Lung (tissue), 11 donors: ENCODE measurements at regions not wholly inside any gene's neighbourhood (a gene's known extent, or its start where the extent isn't known, plus 50 kb on each side); places are given as distances from the start of the nearest gene placed in this dataset.

ENCODE experiments used
- ATAC-seq: fragments of 200-7000 bp; cut with Tn5 transposase; one replicate; pipeline ENCODE4 v1.9.1; 2020; ENCODE audit warnings: moderate number of reproducible peaks; ENCODE audit not compliant: insufficient read depth, low FRiP score
- DNase-seq, 3 donors: peaks; one replicate each; pipeline ENCODE4 v3.0.0-alpha.2; 2013 to 2017
- H3K27ac ChIP-seq, 2 donors: one replicate each; pipeline ENCODE4 v1.5.1; 2013; ENCODE audit warnings: mild to moderate bottlenecking in 2 of 2, moderate library complexity in 2 of 2, control low read depth in 1 of 2, inconsistent platforms in 1 of 2, low read depth in 1 of 2, low read length in 1 of 2
- H3K27me3 ChIP-seq, 3 donors: one replicate each; pipeline ENCODE4 v1.5.1; 2013; ENCODE audit warnings: low read length in 2 of 3; ENCODE audit not compliant: control insufficient read depth in 3 of 3, insufficient read depth in 3 of 3
- H3K36me3 ChIP-seq, 4 donors: one replicate each; pipeline ENCODE4 v1.5.1; 2013; ENCODE audit warnings: low read length in 4 of 4, mild to moderate bottlenecking in 1 of 4, moderate library complexity in 1 of 4; ENCODE audit not compliant: control insufficient read depth in 4 of 4, insufficient read depth in 4 of 4
- H3K4me1 ChIP-seq, 5 donors: one replicate each; pipeline ENCODE4 v1.5.1; 2013; ENCODE audit warnings: low read length in 5 of 5, mild to moderate bottlenecking in 2 of 5, moderate library complexity in 1 of 5; ENCODE audit not compliant: control insufficient read depth in 5 of 5, insufficient read depth in 5 of 5
- H3K4me3 ChIP-seq: one replicate; pipeline ENCODE4 v1.5.1; 2013; ENCODE audit warnings: mild to moderate bottlenecking, control low read depth, moderate library complexity
- H3K9ac ChIP-seq, 2 donors: one replicate each; pipeline ENCODE4 v1.5.1; 2013; ENCODE audit warnings: low read length in 2 of 2, control low read depth in 1 of 2; ENCODE audit not compliant: insufficient read depth in 1 of 2
- H3K9me3 ChIP-seq, 4 donors: one replicate each; pipeline ENCODE4 v1.5.1; 2013; ENCODE audit warnings: low read length in 3 of 4, mild to moderate bottlenecking in 1 of 4, moderate library complexity in 1 of 4; ENCODE audit not compliant: control insufficient read depth in 4 of 4, insufficient read depth in 3 of 4
- WGBS, 2 donors: extraction: QIAGEN DNeasy Blood & Tissue Kit; methylation state at CpG; one replicate each; pipeline ENCODE4 v1.1.7; 2013; 5-methylcytosine and 5-hydroxymethylcytosine counted together
- TF ChIP-seq, protein P1 (sequence below): IDR thresholded peaks from 2 replicates; pipeline ENCODE4 v1.5.1; 2012; ENCODE audit warnings: mild to moderate bottlenecking; ENCODE audit errors: control extremely low read depth, extremely low read depth
- donor health status: control.
- donor health status: control.
- donor health status: Bipolar disorder and iron deficiency.
- donor health status: healthy.
- donor health status: DM: yes; HTN: yes; CAD: no.

DNA sequence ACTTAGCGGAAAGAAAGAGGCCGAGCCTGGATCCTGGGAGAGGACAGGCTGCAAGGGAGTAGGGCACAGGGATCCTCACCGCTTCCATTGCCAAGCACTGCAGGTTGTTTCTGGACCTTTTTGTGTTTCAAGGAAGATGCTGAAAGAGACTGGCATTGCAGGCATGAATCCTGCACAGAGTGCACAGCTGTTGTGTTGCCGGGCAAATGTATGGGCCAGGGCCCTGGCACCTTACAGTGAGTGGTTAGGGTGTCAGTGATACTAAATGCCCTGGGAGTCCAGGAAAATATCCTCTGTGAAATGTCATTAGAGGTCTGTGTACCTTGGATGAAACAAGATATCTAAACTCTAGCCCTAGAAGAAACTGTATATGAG is 145.5 kb upstream of the FGGY start:
- no peak overlapping the region for H3K9ac ChIP-seq
- no peak overlapping the region for H3K4me3 ChIP-seq
- peak overlapping the region; percentile 57 to 69 for H3K27ac ChIP-seq

DNA sequence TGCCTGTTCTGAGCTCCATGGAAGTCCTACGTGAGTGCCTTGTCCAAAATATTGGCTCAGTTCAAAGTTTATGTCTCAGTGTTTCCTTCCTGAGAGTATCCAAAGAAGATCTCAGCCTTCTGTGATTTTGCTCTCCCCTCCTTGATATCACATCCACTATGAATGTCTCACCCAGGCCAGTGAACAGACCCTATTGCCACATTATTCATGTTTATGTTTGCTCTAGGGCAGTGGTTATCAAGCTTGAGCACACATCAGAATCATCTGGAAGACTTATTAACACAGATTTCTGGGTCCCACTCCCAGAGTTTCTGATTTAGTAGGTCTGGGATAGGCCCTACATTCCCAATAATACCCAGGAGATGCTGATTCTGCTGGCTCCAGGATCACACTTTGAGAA is 145.0 kb upstream of the FGGY start:
- DNase-seq (no peak), ATAC-seq (no peak)
- H3K9me3 ChIP-seq: no peaks in the 10 kb centered on the region
- H3K27ac ChIP-seq: peak overlapping the region; percentile 57 to 69
- no peaks in the 10 kb centered on the region for H3K27me3 ChIP-seq
- peaks cover 4 to 18% (median 12%) of the 10 kb centered on the region in 5 donors for H3K4me1 ChIP-seq
- no peak overlapping the region for H3K4me3 ChIP-seq
- 54 to 74% methylated on average over 1 of the region's 1 CpG for WGBS, 2 donors
- no peak overlapping the region for H3K9ac ChIP-seq
- H3K36me3 ChIP-seq: no peaks in the 10 kb centered on the region
- TF ChIP-seq, protein P1, sequence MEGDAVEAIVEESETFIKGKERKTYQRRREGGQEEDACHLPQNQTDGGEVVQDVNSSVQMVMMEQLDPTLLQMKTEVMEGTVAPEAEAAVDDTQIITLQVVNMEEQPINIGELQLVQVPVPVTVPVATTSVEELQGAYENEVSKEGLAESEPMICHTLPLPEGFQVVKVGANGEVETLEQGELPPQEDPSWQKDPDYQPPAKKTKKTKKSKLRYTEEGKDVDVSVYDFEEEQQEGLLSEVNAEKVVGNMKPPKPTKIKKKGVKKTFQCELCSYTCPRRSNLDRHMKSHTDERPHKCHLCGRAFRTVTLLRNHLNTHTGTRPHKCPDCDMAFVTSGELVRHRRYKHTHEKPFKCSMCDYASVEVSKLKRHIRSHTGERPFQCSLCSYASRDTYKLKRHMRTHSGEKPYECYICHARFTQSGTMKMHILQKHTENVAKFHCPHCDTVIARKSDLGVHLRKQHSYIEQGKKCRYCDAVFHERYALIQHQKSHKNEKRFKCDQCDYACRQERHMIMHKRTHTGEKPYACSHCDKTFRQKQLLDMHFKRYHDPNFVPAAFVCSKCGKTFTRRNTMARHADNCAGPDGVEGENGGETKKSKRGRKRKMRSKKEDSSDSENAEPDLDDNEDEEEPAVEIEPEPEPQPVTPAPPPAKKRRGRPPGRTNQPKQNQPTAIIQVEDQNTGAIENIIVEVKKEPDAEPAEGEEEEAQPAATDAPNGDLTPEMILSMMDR: no peak

More for the DNA sequence above, 145.5 kb upstream of the FGGY start:
- peaks cover 0 to 14% (median 8%) of the 10 kb centered on the region in 5 donors for H3K4me1 ChIP-seq
- no peaks in the 10 kb centered on the region for H3K36me3 ChIP-seq
- no peak for DNase-seq
- TF ChIP-seq, protein P1: no peak
- no peaks in the 10 kb centered on the region for H3K9me3 ChIP-seq
- H3K27me3 ChIP-seq: no peaks in the 10 kb centered on the region
- 62 to 85% methylated on average over 4 of the region's 4 CpGs for WGBS, 2 donors
- ATAC-seq: no peak

DNA sequence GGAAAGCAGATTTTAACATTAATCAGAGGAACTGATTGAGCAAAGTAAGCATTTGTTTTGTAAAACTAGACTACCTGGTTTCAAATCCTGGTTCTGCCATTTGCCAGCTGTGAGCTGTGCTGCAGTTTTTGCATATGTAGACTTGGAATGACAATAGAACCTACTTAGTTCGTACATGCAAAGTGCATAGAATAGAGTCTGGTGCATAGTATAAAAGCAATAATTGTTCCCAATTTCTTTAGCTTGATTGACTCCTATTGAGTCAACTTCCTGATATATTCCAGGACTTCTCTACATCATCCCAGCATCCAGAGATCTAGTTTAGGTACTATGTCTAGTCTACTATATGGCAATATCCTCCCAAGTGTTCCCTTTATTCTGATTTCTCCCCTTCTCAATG is 144.4 kb upstream of the FGGY start:
- DNase-seq (no peak), ATAC-seq (no peak)
- Histone ChIP-seq H3K27me3 (no peaks in the 10 kb centered on the region), H3K36me3 (no peaks in the 10 kb centered on the region), H3K9ac (no peak overlapping the region), H3K4me3 (no peak overlapping the region), H3K27ac (no peak overlapping the region), H3K9me3 (no peaks in the 10 kb centered on the region), H3K4me1 (peaks cover 4 to 20% (median 9%) of the 10 kb centered on the region in 5 donors)
- TF ChIP-seq, protein P1: no peak
- 91 to 94% methylated on average over 1 of the region's 1 CpG for WGBS, 2 donors

DNA sequence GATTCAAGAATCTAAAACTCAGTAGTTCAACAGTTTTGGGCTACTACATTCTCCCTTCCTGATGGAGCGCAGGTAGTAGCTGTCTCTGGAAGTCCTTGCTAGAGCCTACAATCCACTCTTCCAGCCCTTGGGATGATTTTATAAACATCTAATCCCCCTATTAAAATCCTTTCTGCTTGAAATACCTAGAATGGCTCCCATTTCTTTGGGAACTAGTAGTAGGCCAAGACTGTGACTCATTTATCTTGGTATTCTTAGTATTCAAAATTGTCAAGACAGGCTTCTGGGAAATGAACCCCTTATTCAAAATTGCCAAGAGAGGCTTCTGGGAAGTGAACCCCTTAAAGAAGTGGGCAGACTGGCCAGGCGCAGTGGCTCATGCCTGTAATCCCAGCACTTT is 142.5 kb upstream of the FGGY start:
- TF ChIP-seq, protein P1: no peak
- ATAC-seq (no peak), DNase-seq (no peak)
- WGBS, 2 donors: 95 to 100% methylated on average over 2 of the region's 2 CpGs
- no peak overlapping the region for H3K4me3 ChIP-seq
- H3K27ac ChIP-seq: no peak overlapping the region
- H3K36me3 ChIP-seq: no peaks in the 10 kb centered on the region
- H3K4me1 ChIP-seq: peaks cover 4 to 20% (median 9%) of the 10 kb centered on the region in 5 donors
- no peak overlapping the region for H3K9ac ChIP-seq
- peaks cover 0 to 4% (median 0%) of the 10 kb centered on the region in 4 donors for H3K9me3 ChIP-seq
- H3K27me3 ChIP-seq: no peaks in the 10 kb centered on the region
